Endothelial cell of umbilical vein (primary cell): ENCODE measurements at regions not wholly inside any gene's neighbourhood (a gene's known extent, or its start where the extent isn't known, plus 50 kb on each side); places are given as distances from the start of the nearest gene placed in this dataset.

Experiments used
- BruUV-seq: library from RNA; stranded (reverse); fragments of 400-500 nt; replicated peaks from 2 replicates; lab custom pipeline; 2021; lab: Mats Ljungman, UMichigan
- CTCF ChIA-PET: fragments of 300-600, 350-600 bp; sonication (Branson Sonifier 250); formaldehyde crosslinking; loops from one replicate; lab custom pipeline; 2021; ENCODE audit warnings: antibody characterized with exemption, inconsistent platforms; lab: Charles Lee
- POLR2A ChIA-PET: fragments of 300-600, 350-600 bp; sonication (Branson Sonifier 250); formaldehyde crosslinking; loops from one replicate; lab custom pipeline; 2021; ENCODE audit warnings: antibody characterized with exemption, inconsistent platforms; lab: Charles Lee
- DNase-seq: peaks from one replicate; pipeline ENCODE4 v3.0.0-alpha.2; 2011; ENCODE audit warnings: low read depth, low spot score
- FAIRE-seq: peaks from 2 replicates; lab custom pipeline; 2011; peaks lifted over from hg19 to GRCh38; lab: Jason Lieb, UNC
- H2AFZ ChIP-seq: 2 replicates; pipeline ENCODE4 v1.6.0; 2012; ENCODE audit warnings: low read depth, low read length, control low read depth, inconsistent platforms
- H3K27ac ChIP-seq: 2 replicates; pipeline ENCODE4 v1.5.1; 2011; ENCODE audit warnings: low read depth, mild to moderate bottlenecking, control low read depth, low read length, moderate library complexity; ENCODE audit not compliant: insufficient read depth
- H3K27me3 ChIP-seq, 2 experiments: 2 replicates each; pipeline versions ENCODE4 v1.6.0 to v1.6.1; 2011; ENCODE audit warnings: low read length in 2 of 2, mixed read lengths in 1 of 2; ENCODE audit not compliant: control insufficient read depth in 2 of 2, insufficient read depth in 2 of 2
- H3K36me3 ChIP-seq, 2 experiments: 2 replicates in 1 of 2; 3 replicates in 1 of 2; pipeline ENCODE4 v1.5.1; 2011; ENCODE audit warnings: low read length in 2 of 2, mild to moderate bottlenecking in 1 of 2, moderate library complexity in 1 of 2; ENCODE audit not compliant: control insufficient read depth in 2 of 2, insufficient read depth in 2 of 2; ENCODE audit errors: extremely low read depth in 1 of 2
- H3K4me1 ChIP-seq: 3 replicates; pipeline ENCODE4 v1.5.1; 2011; ENCODE audit warnings: mild to moderate bottlenecking, low read length; ENCODE audit not compliant: control insufficient read depth, insufficient read depth; ENCODE audit errors: extremely low read depth
- H3K4me2 ChIP-seq: 2 replicates; pipeline ENCODE4 v1.6.1; 2011; ENCODE audit warnings: low read length, control low read depth, mixed read lengths; ENCODE audit not compliant: insufficient read depth
- H3K4me3 ChIP-seq, 3 experiments: fragments of 200-600 bp in 1 of 3; sonication (generic), shearing (Covaris generic) in 1 of 3; replicated peaks in 1 of 3; 2 replicates each; pipeline ENCODE4 v1.5.1; 2011 to 2016; ENCODE audit warnings: control low read depth in 3 of 3, low read length in 3 of 3, mild to moderate bottlenecking in 2 of 3, inconsistent platforms in 1 of 3, low read depth in 1 of 3, moderate library complexity in 1 of 3; ENCODE audit not compliant: insufficient read depth in 1 of 3
- H3K79me2 ChIP-seq: 2 replicates; pipeline ENCODE4 v1.6.0; 2012; ENCODE audit warnings: low read length, inconsistent platforms; ENCODE audit not compliant: control insufficient read depth, insufficient read depth
- H3K9ac ChIP-seq: replicated peaks from 2 replicates; pipeline ENCODE3; 2011; ENCODE audit warnings: low read length, control low read depth; ENCODE audit not compliant: insufficient read depth; ENCODE audit errors: extremely low read depth
- H3K9me1 ChIP-seq: replicated peaks from 3 replicates; pipeline ENCODE4 v1.6.0; 2011; ENCODE audit warnings: mild to moderate bottlenecking, low read length; ENCODE audit not compliant: control insufficient read depth, insufficient read depth; ENCODE audit errors: extremely low read depth
- H3K9me3 ChIP-seq: replicated peaks from 2 replicates; pipeline ENCODE4 v1.5.1; 2012; ENCODE audit warnings: low read length, inconsistent platforms; ENCODE audit not compliant: control insufficient read depth, insufficient read depth
- H4K20me1 ChIP-seq: replicated peaks from 2 replicates; pipeline ENCODE3; 2011; ENCODE audit warnings: mild to moderate bottlenecking, low read length; ENCODE audit not compliant: control insufficient read depth, insufficient read depth; ENCODE audit errors: extremely low read depth
- CTCF ChIP-seq, 2 donors: IDR thresholded peaks; 1 replicate in 1 of 2; 2 replicates in 1 of 2; pipeline ENCODE4 v1.5.1; 2011; ENCODE audit warnings: low read length in 2 of 2, mild to moderate bottlenecking in 2 of 2, moderate library complexity in 2 of 2, control low read depth in 1 of 2, inconsistent platforms in 1 of 2, low read depth in 1 of 2; ENCODE audit not compliant: insufficient read depth in 1 of 2; ENCODE audit errors: extremely low read depth in 1 of 2
- EZH2 ChIP-seq: IDR thresholded peaks from 2 replicates; pipeline ENCODE4 v1.6.1; 2012; ENCODE audit warnings: borderline replicate concordance, low read depth, mild to moderate bottlenecking, moderate library complexity, low read length, inconsistent platforms; ENCODE audit not compliant: severe bottlenecking
- FOS ChIP-seq: IDR thresholded peaks from 2 replicates; pipeline ENCODE4 v1.6.1; 2011; ENCODE audit warnings: mild to moderate bottlenecking, low read length, moderate library complexity, borderline replicate concordance; ENCODE audit not compliant: insufficient read depth
- GATA2 ChIP-seq: IDR thresholded peaks from 2 replicates; pipeline ENCODE4 v1.7.0; 2011; ENCODE audit warnings: low read depth, mild to moderate bottlenecking, moderate library complexity, mixed read lengths, low read length; ENCODE audit not compliant: insufficient read length, insufficient read depth
- JUN ChIP-seq: IDR thresholded peaks from 2 replicates; pipeline ENCODE4 v1.6.1; 2011; ENCODE audit warnings: borderline replicate concordance, low read depth; ENCODE audit not compliant: insufficient read length, insufficient read depth
- MAX ChIP-seq: IDR thresholded peaks from 2 replicates; pipeline ENCODE4 v1.6.1; 2011; ENCODE audit not compliant: insufficient read depth, insufficient read length
- MYC ChIP-seq: IDR thresholded peaks from one replicate; pipeline ENCODE4 v1.6.1; 2011; ENCODE audit warnings: mild to moderate bottlenecking, low read depth, low read length
- POLR2A ChIP-seq: IDR thresholded peaks from 2 replicates; pipeline ENCODE4 v1.6.1; 2012; ENCODE audit warnings: low read depth, mild to moderate bottlenecking, control low read depth, low read length
- POLR2AphosphoS5 ChIP-seq: IDR thresholded peaks from 2 replicates; pipeline ENCODE4 v1.6.1; 2012; ENCODE audit warnings: low read depth, mild to moderate bottlenecking, control low read depth, low read length, moderate library complexity; ENCODE audit not compliant: insufficient read depth
- dilution Hi-C: fragments of 300-500 bp; cut with MboI; formaldehyde crosslinking; loops from one replicate; pipeline ENCODE4 v1.15.0; 2019; ENCODE audit warnings: low sequenced_read_pairs; ENCODE audit not compliant: extremely low pct_ligation_motif_present
- intact Hi-C: fragments of 100-400 bp; cut with micrococcal nuclease; formaldehyde crosslinking; loops from one replicate; pipeline ENCODE4 v1.10.0; 2022

DNA sequence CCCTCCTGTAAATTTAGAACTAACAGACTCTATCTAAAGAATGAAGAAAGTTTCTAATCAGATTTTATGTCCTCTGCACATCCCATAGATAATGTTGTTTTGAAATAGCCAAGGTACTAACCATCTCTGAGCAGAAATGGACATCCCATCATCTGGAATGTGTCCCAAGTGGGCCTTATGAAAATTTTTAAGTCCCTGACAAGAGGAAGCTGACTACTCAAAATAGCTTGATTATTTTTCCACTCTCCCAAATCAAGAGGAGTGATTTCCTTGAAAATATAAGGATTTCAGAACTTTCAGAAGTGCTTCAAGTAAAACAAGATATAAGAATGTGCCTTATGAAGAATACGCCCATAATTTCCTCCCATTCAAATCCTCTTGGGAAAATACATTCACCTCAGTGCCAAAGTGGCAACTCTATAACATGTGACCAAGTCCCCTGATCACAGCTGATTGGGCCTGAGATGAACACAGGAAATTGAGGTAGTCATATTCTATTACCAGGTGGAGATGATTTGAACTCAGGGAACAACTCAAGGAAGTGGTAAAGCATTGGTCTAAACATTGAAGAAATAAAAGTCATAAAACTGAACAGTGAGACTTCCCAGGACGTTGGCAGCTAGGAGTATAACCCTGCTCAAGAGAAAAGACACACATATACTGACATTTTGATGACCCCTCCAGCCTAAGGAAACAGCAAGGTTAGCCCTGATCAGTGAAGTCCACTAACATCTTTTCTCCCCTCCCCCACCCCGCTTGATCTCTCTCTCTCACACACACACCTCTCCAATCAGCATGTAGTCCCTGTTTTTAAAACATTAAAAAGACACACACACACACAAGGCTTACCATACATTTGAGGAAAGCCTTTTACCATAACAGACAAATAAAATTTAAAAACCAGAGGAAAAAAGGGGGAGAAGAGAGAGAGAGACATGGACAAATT lies 70.8 kb upstream of the TEAD1 start:
- peaks cover 7% of the 10 kb centered on the region for H3K4me1 ChIP-seq
- no peaks in the 10 kb centered on the region for H3K9me3 ChIP-seq
- H3K36me3 ChIP-seq, result no peaks in the 10 kb centered on the region
- BruUV-seq, result no TSS peak
- no peaks in the 10 kb centered on the region for H4K20me1 ChIP-seq
- ChIA-PET CTCF (interaction anchor here (1.2 to 3.2 kb wide), 3 partner anchors 8 to 272 kb away, joined by 3 to 9 read pairs (median 4); no protein-coding TSS in a partner anchor), POLR2A (no interaction called here)
- no peak for TF ChIP-seq CTCF (IDR thresholded peaks at IDR 0.05; ENCODE audit: extremely low read depth in 1 of 2, insufficient read depth in 1 of 2, low read depth in 1 of 2, low read length in 2 of 2)
- no peak overlapping the region for H3K9ac ChIP-seq
- H3K4me2 ChIP-seq, result no peak overlapping the region
- no peak overlapping the region for H2AFZ ChIP-seq
- H3K27me3 ChIP-seq, result peaks cover 0 to 2% of the 10 kb centered on the region in 2 experiments
- no peaks in the 10 kb centered on the region for H3K79me2 ChIP-seq
- intact Hi-C loops, result loop anchor here (5.0 kb wide), 1 partner anchor 69 kb away; the partner anchor contains the start of gene TEAD1
- DNase-seq (no peak), FAIRE-seq (no peak)
- H3K27ac ChIP-seq, result no peak overlapping the region
- H3K9me1 ChIP-seq, result no peaks in the 10 kb centered on the region
- dilution Hi-C loops, result no loop called here
- no peak overlapping the region for H3K4me3 ChIP-seq

GRCh38 chr11:12604557-12605153 lies 69.6 kb upstream of the TEAD1 start:
- TF ChIP-seq POLR2A (no peak), POLR2AphosphoS5 (no peak), JUN (no peak), MAX (no peak), EZH2 (no peak), CTCF (IDR thresholded peaks at IDR 0.05; ENCODE audit: extremely low read depth in 1 of 2, insufficient read depth in 1 of 2, low read depth in 1 of 2, low read length in 2 of 2) (no peak), FOS (no peak), GATA2 (no peak), MYC (no peak)
- Histone ChIP-seq H3K9ac (no peak overlapping the region), H3K79me2 (no peaks in the 10 kb centered on the region), H3K4me3 (no peak overlapping the region), H2AFZ (no peak overlapping the region), H3K4me1 (no peaks in the 10 kb centered on the region), H3K36me3 (no peaks in the 10 kb centered on the region), H3K27me3 (peaks cover 0 to 3% of the 10 kb centered on the region in 2 experiments), H3K9me1 (no peaks in the 10 kb centered on the region), H3K4me2 (no peak overlapping the region), H4K20me1 (no peaks in the 10 kb centered on the region), H3K9me3 (no peaks in the 10 kb centered on the region), H3K27ac (no peak overlapping the region)
- no TSS peak for BruUV-seq
- POLR2A ChIA-PET, result no interaction called here
- CTCF ChIA-PET, result interaction anchor here (1.6 kb wide), 1 partner anchor 284 kb away, joined by 5 read pairs; no protein-coding TSS in a partner anchor
- DNase-seq, result no peak
- FAIRE-seq, result no peak
- intact Hi-C loops (loop anchor here (5.0 kb wide), 1 partner anchor 68 kb away; the partner anchor contains the start of gene TEAD1), dilution Hi-C loops (no loop called here)
